Thyroid gland (tissue), 4 donors: ENCODE measurements at regions not wholly inside any gene's neighbourhood (a gene's known extent, or its start where the extent isn't known, plus 50 kb on each side); places are given as distances from the start of the nearest gene placed in this dataset.

ENCODE experiments used
- DNase-seq, 2 donors: peaks; one replicate each; pipeline ENCODE4 v3.0.0-alpha.2; 2019
- H3K27ac ChIP-seq, 3 donors: fragments of 200-600 bp; sonication (generic); 1 replicate in 2 of 3; 2 replicates in 1 of 3; pipeline ENCODE4 v1.5.1; 2016 to 2019; ENCODE audit warnings: mild to moderate bottlenecking in 1 of 3, moderate library complexity in 1 of 3
- H3K27me3 ChIP-seq: fragments of 200-600 bp; sonication (generic); one replicate; pipeline ENCODE4 v1.5.1; 2019
- H3K36me3 ChIP-seq, 2 donors: fragments of 200-600 bp; sonication (generic); one replicate each; pipeline ENCODE4 v1.5.1; 2016 to 2019
- H3K4me1 ChIP-seq, 2 donors: fragments of 200-600 bp; sonication (generic); one replicate each; pipeline ENCODE4 v1.5.1; 2017 to 2019
- H3K4me3 ChIP-seq, 3 donors: fragments of 200-600 bp; sonication (generic); replicated peaks in 1 of 3; 1 replicate in 2 of 3; 2 replicates in 1 of 3; pipeline ENCODE4 v1.5.1; 2016; ENCODE audit warnings: mild to moderate bottlenecking in 1 of 3
- H3K9me3 ChIP-seq: fragments of 200-600 bp; sonication (generic); one replicate; pipeline ENCODE4 v1.5.1; 2017
- CTCF ChIP-seq, 6 experiments: fragments of 200-600 bp in 3 of 6; fragments of 450-650 bp in 3 of 6; sonication (generic) in 3 of 6; IDR thresholded peaks; one replicate each; pipeline ENCODE4 v1.5.1; 2016 to 2019; ENCODE audit warnings: antibody characterized with exemption in 6 of 6, mild to moderate bottlenecking in 2 of 6, inconsistent platforms in 1 of 6, moderate library complexity in 1 of 6
- POLR2A ChIP-seq, 2 donors: fragments of 450-650 bp; IDR thresholded peaks; one replicate each; pipeline ENCODE4 v1.6.1; 2017; ENCODE audit warnings: antibody characterized with exemption in 2 of 2, mild to moderate bottlenecking in 2 of 2, moderate library complexity in 1 of 2
- WGBS, 2 donors: methylation state at CpG; one replicate each; pipeline ENCODE4 v1.1.5; 2017; 5-methylcytosine and 5-hydroxymethylcytosine counted together
- intact Hi-C: fragments of 100-400 bp; cut with DNase I; formaldehyde crosslinking; loops from one replicate; pipeline ENCODE4 v1.15.1; 2023

GRCh38 chr1:168386492-168386891 is 105.8 kb downstream of the TBX19 start:
- Histone ChIP-seq H3K27ac (no peak overlapping the region), H3K9me3 (no peaks in the 10 kb centered on the region), H3K4me3 (no peak overlapping the region), H3K36me3 (no peaks in the 10 kb centered on the region), H3K27me3 (no peaks in the 10 kb centered on the region), H3K4me1 (no peaks in the 10 kb centered on the region)
- TF ChIP-seq CTCF (IDR thresholded peaks at IDR 0.05) = no peak
- no peak for TF ChIP-seq POLR2A (IDR thresholded peaks at IDR 0.05)
- intact Hi-C loops = no loop called here
- WGBS, 2 donors = 81 to 82% methylated on average over 2 of the region's 2 CpGs
- no peak for DNase-seq

GRCh38 chr1:168381850-168382249 is 101.2 kb downstream of the TBX19 start:
- H3K27ac ChIP-seq = no peak overlapping the region

GRCh38 chr1:168380945-168381344 is 100.3 kb downstream of the TBX19 start:
- no peak for DNase-seq
- Histone ChIP-seq H3K27ac (no peak overlapping the region), H3K27me3 (no peaks in the 10 kb centered on the region), H3K9me3 (no peaks in the 10 kb centered on the region), H3K4me3 (no peak overlapping the region), H3K36me3 (no peaks in the 10 kb centered on the region), H3K4me1 (no peaks in the 10 kb centered on the region)
- WGBS, 2 donors = 84 to 89% methylated on average over 2 of the region's 2 CpGs
- intact Hi-C loops = no loop called here
- no peak for TF ChIP-seq CTCF (IDR thresholded peaks at IDR 0.05)
- no peak for TF ChIP-seq POLR2A (IDR thresholded peaks at IDR 0.05)

More at GRCh38 chr1:168381850-168382249, 101.2 kb downstream of the TBX19 start:
- no peak overlapping the region for H3K4me3 ChIP-seq
- DNase-seq = no peak
- H3K4me1 ChIP-seq = no peaks in the 10 kb centered on the region
- TF ChIP-seq POLR2A (IDR thresholded peaks at IDR 0.05) = no peak
- no peak for TF ChIP-seq CTCF (IDR thresholded peaks at IDR 0.05)
- no peaks in the 10 kb centered on the region for H3K27me3 ChIP-seq
- intact Hi-C loops = no loop called here
- no peaks in the 10 kb centered on the region for H3K36me3 ChIP-seq
- H3K9me3 ChIP-seq = no peaks in the 10 kb centered on the region

- Histone ChIP-seq H3K4me1 (no peaks in the 10 kb centered on the region), H3K4me3 (no peak overlapping the region), H3K27ac (no peak overlapping the region), H3K27me3 (no peaks in the 10 kb centered on the region), H3K9me3 (no peaks in the 10 kb centered on the region), H3K36me3 (no peaks in the 10 kb centered on the region)
- WGBS, 2 donors = 89 to 92% methylated on average over 8 of the region's 8 CpGs
- intact Hi-C loops = no loop called here
- DNase-seq = no peak
- TF ChIP-seq POLR2A (IDR thresholded peaks at IDR 0.05) (no peak), CTCF (IDR thresholded peaks at IDR 0.05) (no peak)
Measured at GRCh38 chr1:168379104-168379860, 98.6 kb downstream of the TBX19 start.

GRCh38 chr1:168375566-168376300 is 95.1 kb downstream of the TBX19 start:
- Histone ChIP-seq H3K27me3 (no peaks in the 10 kb centered on the region), H3K27ac (no peak overlapping the region)
- 86 to 89% methylated on average over 5 of the region's 5 CpGs for WGBS, 2 donors

More at GRCh38 chr1:168375566-168376300, 95.1 kb downstream of the TBX19 start:
- intact Hi-C loops = no loop called here
- no peak for DNase-seq
- H3K4me3 ChIP-seq = no peak overlapping the region
- no peaks in the 10 kb centered on the region for H3K4me1 ChIP-seq
- TF ChIP-seq POLR2A (IDR thresholded peaks at IDR 0.05) = no peak
- no peak for TF ChIP-seq CTCF (IDR thresholded peaks at IDR 0.05)
- H3K9me3 ChIP-seq = no peaks in the 10 kb centered on the region
- H3K36me3 ChIP-seq = no peaks in the 10 kb centered on the region
